Skeletal muscle satellite cell (primary cell): ENCODE measurements at regions not wholly inside any gene's neighbourhood (a gene's known extent, or its start where the extent isn't known, plus 50 kb on each side); places are given as distances from the start of the nearest gene placed in this dataset.

Experiments
- H3K27me3 ChIP-seq: 2 replicates; pipeline ENCODE4 v1.7.0; 2013; ENCODE audit warnings: low read length; ENCODE audit not compliant: control insufficient read depth, insufficient read depth
- H3K36me3 ChIP-seq: 2 replicates; pipeline ENCODE4 v1.7.0; 2013; ENCODE audit warnings: mild to moderate bottlenecking, control low read depth, low read length; ENCODE audit not compliant: insufficient read depth
- H3K4me1 ChIP-seq: 2 replicates; pipeline ENCODE4 v1.7.0; 2013; ENCODE audit warnings: low read length; ENCODE audit not compliant: control insufficient read depth, insufficient read depth
- H3K4me2 ChIP-seq: 2 replicates; pipeline ENCODE4 v1.7.0; 2013; ENCODE audit warnings: mild to moderate bottlenecking, low read length
- H3K4me3 ChIP-seq: 2 replicates; pipeline ENCODE4 v1.7.0; 2013; ENCODE audit warnings: low read length
- H3K9ac ChIP-seq: 2 replicates; pipeline ENCODE4 v1.7.0; 2013; ENCODE audit warnings: mild to moderate bottlenecking, low read depth, low read length, moderate library complexity
- H3K9me3 ChIP-seq: replicated peaks from 2 replicates; pipeline ENCODE4 v1.7.0; 2013; ENCODE audit warnings: mild to moderate bottlenecking, control low read depth, low read length

- no peaks in the 10 kb centered on the region for H3K9me3 ChIP-seq
- peak overlapping the region; percentile 8 for H3K9ac ChIP-seq
- H3K27me3 ChIP-seq = no peaks in the 10 kb centered on the region
- no peaks in the 10 kb centered on the region for H3K36me3 ChIP-seq
- H3K4me2 ChIP-seq = peak overlapping the region; percentile 69
- H3K4me3 ChIP-seq = peak overlapping the region; percentile 38
- peaks cover 37% of the 10 kb centered on the region for H3K4me1 ChIP-seq
Observed at GRCh38 chr16:85162478-85163277, 50.4 kb upstream of the CIBAR2 start.

- Histone ChIP-seq H3K36me3 (no peaks in the 10 kb centered on the region), H3K9ac (no peak overlapping the region), H3K27me3 (no peaks in the 10 kb centered on the region), H3K4me2 (no peak overlapping the region), H3K4me1 (peaks cover 35% of the 10 kb centered on the region), H3K4me3 (no peak overlapping the region), H3K9me3 (no peaks in the 10 kb centered on the region)
Observed at GRCh38 chr16:85163278-85164112, 51.2 kb upstream of the CIBAR2 start.

- Histone ChIP-seq H3K4me1 (peaks cover 38% of the 10 kb centered on the region), H3K9ac (no peak overlapping the region), H3K4me3 (no peak overlapping the region), H3K36me3 (no peaks in the 10 kb centered on the region), H3K27me3 (no peaks in the 10 kb centered on the region), H3K9me3 (no peaks in the 10 kb centered on the region), H3K4me2 (no peak overlapping the region)
Observed at GRCh38 chr16:85164431-85164830, 52.2 kb upstream of the CIBAR2 start.

GRCh38 chr16:85164838-85165516 lies 52.7 kb upstream of the CIBAR2 start:
- Histone ChIP-seq H3K36me3 (no peaks in the 10 kb centered on the region), H3K4me2 (no peak overlapping the region), H3K4me3 (no peak overlapping the region), H3K9me3 (no peaks in the 10 kb centered on the region), H3K27me3 (no peaks in the 10 kb centered on the region), H3K9ac (no peak overlapping the region), H3K4me1 (peaks cover 42% of the 10 kb centered on the region)

DNA sequence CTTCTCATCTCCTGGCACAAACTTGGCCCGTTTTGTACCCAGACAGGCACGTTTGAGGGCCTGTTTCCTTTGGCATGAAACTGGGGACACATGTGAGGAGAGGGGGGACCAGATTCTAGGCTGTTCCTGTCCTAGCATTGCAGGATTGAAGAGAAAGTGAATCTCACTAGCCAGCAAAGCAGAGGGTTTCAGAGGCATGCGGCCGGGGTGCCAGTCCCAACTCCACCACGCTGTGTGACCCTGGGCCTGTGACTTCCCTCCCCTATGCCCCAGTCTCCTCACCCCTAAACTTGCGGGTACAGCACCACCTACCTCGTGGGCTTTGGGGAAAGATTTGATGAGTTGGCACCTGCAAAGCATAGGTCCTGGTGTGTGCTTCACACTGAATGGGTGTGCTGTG lies 53.5 kb upstream of the CIBAR2 start:
- Histone ChIP-seq H3K27me3 (no peaks in the 10 kb centered on the region), H3K4me2 (no peak overlapping the region), H3K9ac (no peak overlapping the region), H3K36me3 (no peaks in the 10 kb centered on the region), H3K4me3 (no peak overlapping the region), H3K9me3 (no peaks in the 10 kb centered on the region), H3K4me1 (peaks cover 42% of the 10 kb centered on the region)

DNA sequence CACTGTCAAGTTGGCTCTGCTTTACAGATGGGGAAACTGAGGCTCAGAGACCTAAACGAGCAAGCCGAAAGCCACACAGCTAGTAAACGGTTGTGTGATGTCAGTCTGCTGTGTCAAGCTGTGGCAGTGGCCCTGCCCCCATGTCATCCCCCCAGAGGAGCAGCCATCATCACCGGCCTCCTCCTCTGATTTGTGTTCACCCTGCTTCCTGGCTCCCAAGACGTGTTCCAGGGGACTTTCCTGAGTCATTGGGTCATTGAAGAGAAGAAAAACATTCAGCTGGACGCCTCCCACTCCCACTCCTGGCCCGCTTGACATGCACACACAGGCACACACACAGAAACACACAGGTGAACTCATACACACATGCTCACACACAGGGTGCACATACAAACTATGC lies 54.0 kb upstream of the CIBAR2 start:
- Histone ChIP-seq H3K4me1 (peaks cover 46% of the 10 kb centered on the region), H3K4me2 (no peak overlapping the region), H3K27me3 (no peaks in the 10 kb centered on the region), H3K9me3 (no peaks in the 10 kb centered on the region), H3K9ac (no peak overlapping the region), H3K4me3 (no peak overlapping the region), H3K36me3 (no peaks in the 10 kb centered on the region)

DNA sequence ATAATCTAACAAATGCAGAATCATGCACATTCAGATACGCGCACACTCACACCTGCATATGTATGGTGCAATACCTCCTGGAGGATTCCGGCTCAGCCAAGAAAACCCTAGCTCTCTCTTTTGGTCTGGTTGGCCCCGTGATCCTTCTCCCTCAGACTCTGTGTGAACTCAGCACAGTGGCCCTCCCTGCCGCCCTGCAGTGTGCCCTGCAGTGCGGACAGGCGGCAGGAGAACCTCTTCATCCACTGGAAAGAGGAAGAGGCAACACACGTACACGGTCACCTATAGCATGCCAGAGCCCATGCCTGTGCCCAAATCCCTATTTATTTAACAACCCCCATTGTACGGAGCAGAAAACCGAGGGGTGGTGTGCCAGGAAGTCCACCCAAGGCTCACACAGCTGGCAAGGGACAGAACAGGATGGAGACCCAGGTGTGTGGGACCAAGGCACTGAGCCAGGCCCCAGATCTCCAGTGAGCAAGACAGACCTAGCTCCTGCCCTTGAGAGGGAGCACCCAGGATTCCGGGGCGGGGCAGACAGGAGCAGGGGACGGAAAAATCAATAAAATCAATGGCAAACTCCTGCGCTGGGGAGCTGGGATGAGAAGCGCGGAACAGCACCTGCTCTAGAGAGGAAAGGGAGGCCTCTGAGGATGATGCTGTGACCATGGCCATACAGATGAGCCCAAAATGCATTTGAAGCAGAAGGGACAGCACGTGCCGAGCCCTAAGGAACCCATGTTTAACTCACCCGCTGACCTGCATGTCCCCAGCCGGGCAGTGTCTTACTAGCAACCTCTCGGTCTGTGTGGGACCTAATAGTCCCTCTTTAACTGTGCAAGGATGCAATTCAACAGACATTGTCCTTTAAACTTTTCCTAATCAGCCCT lies 54.7 kb upstream of the CIBAR2 start:
- Histone ChIP-seq H3K27me3 (no peaks in the 10 kb centered on the region), H3K4me3 (no peak overlapping the region), H3K4me2 (no peak overlapping the region), H3K9ac (no peak overlapping the region), H3K36me3 (no peaks in the 10 kb centered on the region), H3K4me1 (peaks cover 52% of the 10 kb centered on the region), H3K9me3 (no peaks in the 10 kb centered on the region)

DNA sequence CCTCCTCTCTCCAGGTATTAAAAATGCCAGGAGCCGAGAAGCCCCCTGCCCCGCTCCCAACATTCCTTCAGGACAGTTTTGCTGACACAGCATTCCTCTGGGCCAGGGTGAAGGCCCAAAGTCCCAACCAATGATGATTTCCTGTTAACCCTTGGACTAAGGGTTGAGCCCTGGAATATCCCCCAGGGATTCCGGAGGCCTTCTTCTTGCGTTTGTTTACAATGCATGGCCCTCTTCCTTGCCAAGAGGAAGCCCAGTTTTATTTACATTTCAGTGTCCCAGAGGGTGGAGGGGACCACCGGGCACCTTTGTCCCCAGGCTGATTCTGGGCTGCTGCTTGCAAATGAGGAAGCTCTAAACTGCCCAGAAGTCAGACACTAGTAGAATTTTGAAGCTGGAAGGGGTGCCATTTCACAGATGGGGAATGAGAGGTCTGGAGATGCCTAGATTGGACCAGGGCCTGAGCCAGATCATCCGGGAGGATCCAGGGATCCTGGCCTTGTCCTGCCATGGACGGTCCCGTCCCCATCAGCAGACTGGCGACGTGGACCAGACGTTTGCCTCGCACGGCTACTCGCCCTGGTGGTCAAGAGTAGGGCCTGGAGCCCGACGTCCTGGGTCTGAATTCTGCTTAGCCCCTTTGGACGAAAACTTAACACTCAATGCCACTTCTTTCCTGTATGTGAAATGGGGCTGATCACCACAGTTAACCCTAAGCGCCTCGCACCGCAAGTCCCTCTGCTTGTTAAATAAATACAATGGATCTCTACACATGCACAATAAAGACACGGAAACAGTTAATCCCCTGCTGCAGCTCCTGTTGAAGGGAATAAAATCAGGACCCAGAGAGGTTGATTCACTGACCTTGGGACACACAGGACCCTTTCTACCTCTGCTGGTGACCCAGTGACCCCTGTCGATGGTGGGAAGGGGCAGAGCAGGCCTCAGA lies 55.6 kb upstream of the CIBAR2 start:
- H3K4me3 ChIP-seq = no peak overlapping the region
- peaks cover 52% of the 10 kb centered on the region for H3K4me1 ChIP-seq
- H3K9ac ChIP-seq = no peak overlapping the region
- H3K27me3 ChIP-seq = no peaks in the 10 kb centered on the region
- no peaks in the 10 kb centered on the region for H3K36me3 ChIP-seq
- no peak overlapping the region for H3K4me2 ChIP-seq
- no peaks in the 10 kb centered on the region for H3K9me3 ChIP-seq

- no peak overlapping the region for H3K4me3 ChIP-seq
- H3K4me1 ChIP-seq = peaks cover 58% of the 10 kb centered on the region
- no peak overlapping the region for H3K9ac ChIP-seq
- no peaks in the 10 kb centered on the region for H3K36me3 ChIP-seq
- H3K4me2 ChIP-seq = peak overlapping the region; percentile 61
- no peaks in the 10 kb centered on the region for H3K27me3 ChIP-seq
- no peaks in the 10 kb centered on the region for H3K9me3 ChIP-seq
Observed at GRCh38 chr16:85168732-85169256, 56.5 kb upstream of the CIBAR2 start.
